HL-60 (cell line): ENCODE measurements at regions not wholly inside any gene's neighbourhood (a gene's known extent, or its start where the extent isn't known, plus 50 kb on each side); places are given as distances from the start of the nearest gene placed in this dataset.

Experiments
- CTCF ChIP-seq: IDR thresholded peaks from one replicate; pipeline ENCODE4 v1.5.1; 2011; ENCODE audit warnings: low read length, control low read depth, inconsistent platforms; ENCODE audit not compliant: insufficient read depth
- GABPA ChIP-seq: IDR thresholded peaks from 2 replicates; pipeline ENCODE4 v1.6.1; 2012; ENCODE audit warnings: low read depth
- POLR2AphosphoS5 ChIP-seq: IDR thresholded peaks from 2 replicates; pipeline ENCODE4 v1.6.1; 2012; ENCODE audit warnings: low read depth
- REST ChIP-seq: IDR thresholded peaks from 2 replicates; pipeline ENCODE4 v1.6.1; 2012; ENCODE audit warnings: low read depth; ENCODE audit not compliant: insufficient replicate concordance

GRCh38 chr7:52909131-52909530, 126.3 kb upstream of the POM121L12 start:
- TF ChIP-seq CTCF (no peak), GABPA (no peak), POLR2AphosphoS5 (no peak), REST (no peak)
